ENCODE measurements at regions not wholly inside any gene's neighbourhood (a gene's known extent, or its start where the extent isn't known, plus 50 kb on each side); places are given as distances from the start of the nearest gene placed in this dataset.

DNA sequence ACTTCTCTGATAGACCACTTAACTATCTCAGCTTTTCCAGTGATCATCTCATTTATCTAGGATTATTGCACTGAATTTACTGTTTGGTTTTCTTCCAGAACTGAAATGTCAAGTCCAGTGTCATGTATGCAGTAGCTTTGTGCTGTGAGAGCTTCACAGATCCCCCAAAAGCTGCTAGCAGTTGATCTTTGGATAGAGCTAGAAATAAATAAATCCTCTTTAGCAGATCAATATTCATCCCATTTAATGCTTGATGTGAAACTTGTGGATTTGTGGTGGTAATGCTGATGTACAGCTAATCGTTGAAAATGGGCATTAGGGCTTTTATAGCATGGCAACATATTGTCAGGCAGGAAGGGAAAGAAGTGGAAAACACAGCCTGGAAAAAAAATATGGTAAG is 509.6 kb upstream of the FAM241A start:
- no peak for DNase-seq (ENCODE audit: extremely low read depth in 1 of 2, low read depth in 1 of 2)

DNA sequence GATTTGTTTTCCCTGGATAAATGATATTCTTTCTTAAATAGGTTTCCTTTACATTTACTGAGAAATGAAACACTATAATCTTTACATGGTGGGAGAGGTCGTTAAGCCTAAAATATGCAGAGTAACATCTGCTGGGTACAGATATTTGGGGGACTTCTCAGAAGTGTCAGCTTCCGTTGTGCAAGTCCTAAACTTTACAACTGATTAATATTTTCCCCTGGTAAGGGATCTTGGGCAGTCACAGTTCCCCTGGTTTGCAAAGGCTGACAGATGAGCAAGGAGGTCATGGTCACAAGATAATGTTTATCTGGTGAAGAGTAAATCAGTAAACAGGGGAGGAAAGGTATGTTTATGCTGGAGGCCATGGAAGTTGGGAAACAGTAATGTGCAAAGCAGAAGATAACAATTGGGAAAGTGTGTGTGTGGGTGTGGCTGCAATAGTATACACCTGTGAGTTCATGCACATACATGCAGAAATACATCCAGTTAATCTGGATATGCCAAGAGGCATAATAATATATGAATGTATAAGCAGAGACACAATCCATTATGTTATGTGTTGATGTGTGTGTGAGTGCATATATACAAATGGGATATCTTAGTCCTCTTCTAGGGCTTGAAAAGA is 508.2 kb upstream of the FAM241A start:
- no peak for DNase-seq (ENCODE audit: extremely low read depth in 1 of 2, low read depth in 1 of 2)

DNA sequence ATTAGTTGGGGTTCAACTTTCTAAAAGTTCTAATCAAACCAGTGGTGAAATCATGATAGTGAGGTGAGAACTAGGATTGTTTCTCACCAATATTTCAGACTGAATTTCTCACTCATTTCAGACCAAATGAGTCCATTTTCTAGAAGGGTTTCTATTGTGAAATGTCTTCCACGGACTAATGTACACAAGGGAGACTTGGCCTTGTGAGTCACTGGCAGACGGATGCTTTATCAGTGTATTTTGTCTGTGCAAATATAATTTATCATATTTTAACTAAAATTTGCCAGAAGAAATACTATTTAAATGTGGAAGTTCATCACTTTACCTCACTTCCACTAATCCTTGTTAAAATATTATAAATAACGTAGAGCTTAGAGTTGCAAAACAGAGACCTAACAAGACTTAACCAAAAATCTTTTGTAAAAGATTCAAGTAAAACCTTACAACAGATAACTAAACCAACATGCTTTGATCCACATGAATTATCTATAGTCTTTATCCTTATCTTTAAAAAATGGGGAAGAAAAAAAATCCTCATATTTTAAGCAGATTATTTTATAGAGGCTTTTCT is 506.0 kb upstream of the FAM241A start:
- no peak for DNase-seq (ENCODE audit: extremely low read depth in 1 of 2, low read depth in 1 of 2)

DNA sequence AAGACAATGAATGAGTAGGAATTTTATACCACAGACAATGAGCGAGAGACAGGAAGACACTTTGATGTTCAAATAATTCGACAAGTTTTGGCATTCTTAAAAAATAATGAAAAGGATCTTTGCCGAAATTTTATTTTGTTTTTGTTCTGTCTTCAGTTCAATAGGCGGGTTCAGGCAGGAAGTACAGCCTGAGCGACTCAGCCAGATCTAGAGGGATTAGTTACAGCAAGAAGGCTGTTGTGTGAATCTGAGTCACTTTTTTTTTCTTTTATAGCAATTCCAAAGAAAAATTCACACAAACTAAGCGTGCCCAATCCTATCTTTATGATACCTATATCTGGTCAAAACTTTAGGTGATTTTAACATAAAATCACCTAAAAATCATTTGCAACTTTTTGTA is 505.4 kb upstream of the FAM241A start:
- no peak for DNase-seq (ENCODE audit: extremely low read depth in 1 of 2, low read depth in 1 of 2)

DNA sequence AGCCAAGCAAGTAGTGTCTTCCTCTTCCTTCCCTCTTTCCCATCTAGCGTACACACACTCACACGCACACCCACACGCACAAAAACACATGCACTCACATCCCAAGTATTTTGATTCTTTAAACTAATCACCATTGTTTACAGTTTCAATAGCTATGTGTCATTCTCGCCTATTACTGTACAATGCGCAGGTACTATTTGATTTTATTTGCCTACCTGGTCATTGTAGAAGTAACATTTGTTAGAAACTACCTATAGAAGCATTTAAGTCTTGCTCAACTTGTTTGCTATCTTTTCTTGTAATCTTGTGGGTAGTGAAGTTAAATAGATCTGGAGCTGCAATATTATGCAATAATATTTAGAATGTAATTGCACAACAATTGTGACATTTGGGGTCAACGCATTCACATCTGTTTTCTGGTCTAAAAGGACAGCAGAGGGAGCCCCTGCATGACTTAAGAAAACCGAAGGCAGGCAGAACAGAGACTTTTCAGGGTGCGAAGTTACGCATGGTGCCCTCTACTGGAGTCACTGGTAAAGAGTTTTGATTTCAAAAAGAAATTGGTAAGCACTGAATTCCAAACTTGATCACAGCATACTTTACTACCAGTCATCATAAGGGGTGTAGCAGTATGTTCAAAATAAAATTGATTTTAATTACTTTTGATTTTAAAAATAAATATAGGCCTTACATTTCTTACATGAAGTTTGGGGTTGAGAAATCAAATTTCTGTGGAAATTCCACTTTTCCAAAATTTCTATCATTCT is 503.3 kb upstream of the FAM241A start:
- no peak for DNase-seq (ENCODE audit: extremely low read depth in 1 of 2, low read depth in 1 of 2)

DNA sequence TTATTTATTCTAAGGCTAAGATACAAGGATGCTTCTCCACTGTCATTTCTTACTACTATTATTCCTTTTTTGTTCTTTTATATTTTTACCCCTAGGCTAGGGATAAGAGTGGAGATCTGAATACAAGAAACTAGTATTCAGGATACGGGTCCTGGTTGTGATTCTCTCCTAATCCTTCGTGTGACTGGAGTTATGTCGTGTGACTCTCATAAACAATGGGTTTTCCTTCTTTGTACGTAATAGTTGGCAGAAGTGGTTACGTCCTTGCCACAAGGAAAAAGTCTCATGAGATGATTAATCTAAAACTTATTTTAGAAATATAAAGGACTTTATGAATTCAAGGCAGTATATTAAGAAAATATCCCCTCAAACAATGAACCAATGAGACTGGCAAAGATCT is 497.2 kb upstream of the FAM241A start:
- DNase-seq (ENCODE audit: extremely low read depth in 1 of 2, low read depth in 1 of 2): no peak

DNA sequence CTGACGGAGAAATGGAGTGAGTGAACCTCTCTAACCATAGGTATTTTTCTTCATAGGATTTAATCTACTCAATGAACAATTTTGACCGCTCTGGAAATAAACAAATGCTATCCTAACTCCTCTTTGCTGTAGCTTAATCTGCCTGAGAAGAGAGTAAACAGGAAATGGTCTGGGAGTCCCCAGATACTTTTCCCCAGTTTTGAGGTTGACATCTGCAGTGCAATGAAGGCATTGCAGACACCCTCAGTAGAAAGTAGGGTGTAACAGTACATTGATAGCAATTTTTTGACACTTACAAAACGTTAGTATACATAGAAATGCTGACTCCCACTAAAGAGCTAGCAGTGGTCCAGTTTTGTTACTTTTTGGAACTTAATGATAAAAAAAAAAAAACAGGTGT is 495.9 kb upstream of the FAM241A start:
- no peak for DNase-seq (ENCODE audit: extremely low read depth in 1 of 2, low read depth in 1 of 2)

DNA sequence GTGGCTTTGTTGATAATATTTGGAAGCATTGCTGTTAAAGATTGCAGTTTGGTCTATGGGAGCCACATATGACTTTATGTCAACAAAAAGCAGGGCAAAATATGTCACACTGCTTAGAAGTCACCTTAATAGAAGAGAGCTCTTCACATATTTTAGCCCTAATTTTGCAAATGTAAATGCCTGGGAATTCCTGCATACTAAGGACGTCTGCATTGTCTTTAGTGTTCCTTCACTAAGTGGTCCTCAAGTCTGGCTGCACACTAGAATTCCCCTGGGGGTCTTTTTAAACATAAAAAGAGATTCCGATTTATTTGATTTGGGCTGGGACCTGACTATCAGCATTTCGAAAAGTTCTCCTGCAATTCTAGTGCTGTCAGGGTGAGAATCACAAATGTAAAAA is 495.1 kb upstream of the FAM241A start:
- DNase-seq (ENCODE audit: extremely low read depth in 1 of 2, low read depth in 1 of 2): no peak

DNA sequence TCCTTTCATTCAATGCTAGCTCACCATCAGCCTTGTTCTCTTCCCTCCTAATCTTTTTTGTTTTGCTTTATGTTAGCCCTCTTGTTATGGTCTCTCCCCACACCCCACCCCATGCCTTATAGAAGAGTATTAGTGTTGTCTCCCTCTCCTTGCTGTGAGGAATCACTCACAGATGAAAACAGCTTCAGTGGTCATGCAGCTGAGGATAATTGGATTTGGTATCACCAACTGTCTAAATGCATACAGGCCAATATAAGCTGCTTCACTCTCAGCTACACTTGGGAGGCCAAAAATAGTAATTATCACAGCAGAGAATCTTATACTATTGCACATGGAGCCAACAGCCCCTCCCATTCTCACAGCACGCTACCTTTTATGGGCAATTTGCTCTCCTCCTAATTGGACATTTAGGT is 494.6 kb upstream of the FAM241A start:
- DNase-seq (ENCODE audit: extremely low read depth in 1 of 2, low read depth in 1 of 2): no peak

DNA sequence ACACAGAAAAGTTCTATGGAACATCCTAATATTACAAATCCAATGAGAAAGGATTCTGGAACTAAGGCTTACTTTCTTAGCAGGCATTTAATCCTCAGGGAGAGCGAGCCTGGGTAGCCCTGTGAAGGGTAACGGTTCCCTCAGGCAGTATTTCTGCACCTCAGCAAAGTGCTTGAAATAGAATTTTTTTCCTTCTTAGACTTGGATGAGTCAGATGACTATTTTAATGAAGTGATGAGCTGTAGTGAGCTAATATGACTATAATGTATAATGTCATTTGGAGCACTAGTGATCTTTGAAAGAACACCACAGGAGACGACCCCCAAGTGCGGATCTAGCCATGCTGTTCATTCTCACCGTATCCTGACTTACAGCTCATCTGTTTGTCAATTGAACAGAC is 493.0 kb upstream of the FAM241A start:
- no peak for DNase-seq (ENCODE audit: extremely low read depth in 1 of 2, low read depth in 1 of 2)

DNA sequence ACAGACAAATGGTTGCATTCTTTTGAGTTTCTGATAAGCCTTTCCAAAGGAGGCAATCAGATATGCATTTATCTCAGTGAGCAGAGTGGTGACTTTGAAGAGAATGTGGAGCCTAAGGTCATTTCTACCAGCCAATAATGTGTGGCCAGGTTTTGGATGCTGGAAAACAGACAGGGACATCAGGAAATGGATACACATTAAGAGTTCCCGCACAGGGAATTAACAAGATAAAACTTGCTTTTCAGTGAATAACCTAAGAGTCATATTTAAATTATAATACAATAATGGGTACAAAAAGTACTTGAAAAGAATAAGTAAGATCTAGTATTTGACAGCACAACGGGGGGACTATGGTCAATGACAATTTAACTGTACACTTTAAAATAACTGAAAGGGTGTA is 492.3 kb upstream of the FAM241A start:
- DNase-seq (ENCODE audit: extremely low read depth in 1 of 2, low read depth in 1 of 2): no peak

DNA sequence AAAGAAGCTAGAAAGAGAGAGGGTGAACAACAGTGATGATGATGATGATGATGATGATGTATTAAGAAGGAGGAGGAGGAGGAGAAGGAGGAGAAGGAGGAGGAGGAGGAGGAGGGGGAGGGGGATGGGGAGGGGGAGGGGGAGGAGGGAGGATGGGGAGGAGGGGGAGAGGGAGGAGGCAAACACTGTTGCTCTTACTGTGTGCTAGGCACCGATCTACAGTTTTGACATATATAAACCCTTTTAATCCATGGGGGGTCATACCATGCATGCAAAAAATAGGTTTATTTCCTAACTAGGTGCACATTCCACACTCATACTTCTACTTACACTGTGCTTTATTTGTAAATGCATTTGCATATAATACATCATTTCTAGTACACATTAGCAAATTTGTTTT is 482.8 kb upstream of the FAM241A start:
- DNase-seq (ENCODE audit: extremely low read depth in 1 of 2, low read depth in 1 of 2): no peak

DNA sequence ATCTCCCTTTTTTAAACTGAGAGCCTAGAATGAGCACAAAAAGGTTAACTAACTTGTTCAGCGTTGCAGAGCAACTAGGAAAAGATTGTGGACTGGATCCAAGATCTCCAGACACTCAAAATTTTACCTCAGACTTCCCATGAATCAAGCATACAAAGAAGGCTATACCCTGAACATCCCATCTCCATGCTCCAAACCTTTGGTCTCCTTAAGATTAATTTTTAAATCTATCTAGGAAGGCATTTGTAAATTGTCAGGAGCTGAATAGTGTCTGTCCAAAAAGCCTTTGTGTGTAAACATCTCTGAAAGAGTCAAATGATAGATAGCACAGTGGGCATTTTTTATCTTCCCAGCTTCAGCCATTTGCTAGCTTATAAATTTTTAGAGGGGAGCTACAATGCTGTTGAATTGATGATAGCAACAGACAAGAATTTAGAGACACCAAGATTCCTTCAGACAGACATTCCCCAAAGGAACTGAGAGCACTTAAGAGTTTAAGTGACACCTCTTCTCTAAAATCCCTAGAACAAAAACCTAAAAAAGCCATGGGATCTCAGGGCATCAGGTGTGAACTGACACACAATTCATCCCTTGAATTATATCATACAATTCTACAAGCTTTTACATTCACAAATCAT is 480.8 kb upstream of the FAM241A start:
- no peak for DNase-seq (ENCODE audit: extremely low read depth in 1 of 2, low read depth in 1 of 2)

DNA sequence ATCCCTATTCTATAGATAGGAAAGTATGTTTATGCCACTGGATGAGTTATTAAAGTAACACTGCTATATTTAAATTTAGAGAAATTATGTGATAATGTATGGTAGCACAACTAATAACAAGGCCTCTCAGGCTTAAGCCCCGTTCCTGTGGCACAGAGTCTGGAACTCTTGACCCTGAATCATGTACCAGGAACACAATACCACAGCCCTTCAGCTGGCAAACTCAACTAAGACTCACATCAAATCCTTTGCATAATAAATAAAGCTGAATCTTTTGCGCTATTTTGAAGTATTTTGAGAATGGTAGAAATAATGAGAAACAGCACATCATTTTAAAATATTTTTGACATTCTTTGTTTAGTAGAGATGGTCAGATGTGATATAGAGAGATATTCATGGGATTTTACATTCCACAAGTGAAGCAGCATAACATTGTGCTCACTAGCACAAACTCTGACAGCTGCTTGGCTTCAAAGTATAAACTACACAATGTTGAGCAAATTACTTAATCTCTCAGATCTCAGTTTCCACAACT is 478.4 kb upstream of the FAM241A start:
- no peak for DNase-seq (ENCODE audit: extremely low read depth in 1 of 2, low read depth in 1 of 2)

DNA sequence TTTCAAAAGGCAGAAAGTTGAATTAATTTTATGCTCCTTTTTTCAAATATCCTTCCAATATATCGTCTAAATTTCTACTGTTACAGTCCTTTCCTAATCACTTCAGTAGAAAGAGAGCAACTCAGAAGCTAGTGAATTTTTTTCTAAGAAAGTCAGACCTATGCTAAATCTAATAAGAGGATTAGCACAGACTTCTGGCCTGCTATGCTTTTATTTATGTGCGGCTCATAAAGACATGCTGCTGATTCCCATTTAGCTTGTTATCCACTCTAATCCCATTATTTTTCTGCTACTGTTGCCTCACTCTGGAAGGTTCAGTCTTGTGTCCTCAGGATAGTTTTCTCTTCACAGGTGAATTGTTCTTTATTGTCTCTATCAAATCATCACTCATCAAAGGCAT is 473.5 kb upstream of the FAM241A start:
- no peak for DNase-seq (ENCODE audit: extremely low read depth in 1 of 2, low read depth in 1 of 2)

DNA sequence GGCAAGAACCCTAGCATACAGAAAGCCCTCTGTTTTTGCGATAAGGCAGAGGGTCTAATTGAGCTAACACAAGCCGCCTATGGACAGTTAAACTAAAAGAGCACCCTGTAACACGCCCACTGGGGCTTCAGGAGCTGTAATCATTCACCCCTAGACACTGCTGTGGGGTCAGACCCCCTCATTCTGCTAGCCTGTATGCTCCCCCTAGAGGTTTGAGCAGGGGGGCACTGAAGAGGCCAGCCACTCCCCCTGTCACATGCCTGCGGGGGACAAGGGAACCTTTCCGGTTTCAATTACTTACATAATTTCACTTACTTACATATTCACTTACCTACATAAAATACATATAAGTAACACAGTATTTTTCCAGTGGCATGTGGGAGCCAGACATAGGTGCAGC is 469.5 kb upstream of the FAM241A start:
- DNase-seq (ENCODE audit: extremely low read depth in 1 of 2, low read depth in 1 of 2): no peak

DNA sequence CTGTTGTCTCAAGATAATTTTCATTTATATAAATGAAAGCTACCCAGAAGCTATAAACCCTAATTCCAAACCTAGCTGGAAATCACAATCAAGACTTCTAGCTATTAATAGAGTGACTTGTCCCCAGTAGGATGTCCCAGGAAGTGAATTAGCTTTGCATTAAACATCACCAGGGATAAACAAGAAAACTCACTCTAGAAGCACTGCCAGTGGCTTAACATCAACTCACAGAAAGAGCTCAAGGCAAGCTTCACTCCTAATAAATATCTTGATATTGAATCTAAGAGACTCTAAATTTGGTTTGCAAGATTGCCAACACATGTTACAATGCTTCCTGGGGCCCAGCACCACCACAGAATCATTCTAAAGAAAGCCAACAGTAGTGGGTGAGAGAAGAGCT is 468.7 kb upstream of the FAM241A start:
- DNase-seq (ENCODE audit: extremely low read depth in 1 of 2, low read depth in 1 of 2): no peak

DNA sequence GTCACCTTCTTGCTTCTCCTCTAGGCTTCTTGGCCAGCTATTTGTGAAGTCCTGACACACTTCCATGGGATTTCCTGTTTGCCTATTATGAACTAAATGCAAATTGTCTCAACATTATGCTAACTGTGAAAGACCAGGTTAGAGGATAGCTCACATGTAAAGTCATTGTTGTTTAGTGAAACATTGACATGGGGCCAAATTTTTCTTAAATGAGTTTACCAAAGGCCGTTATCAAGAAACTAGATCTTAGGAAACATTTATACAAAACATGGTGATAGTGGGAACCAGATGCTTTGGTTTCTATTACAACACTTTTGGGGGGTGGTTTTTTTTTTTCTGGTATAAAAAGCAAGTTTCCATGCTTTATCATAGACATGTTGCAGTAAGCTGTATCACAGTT is 466.8 kb upstream of the FAM241A start:
- DNase-seq (ENCODE audit: extremely low read depth in 1 of 2, low read depth in 1 of 2): no peak

DNA sequence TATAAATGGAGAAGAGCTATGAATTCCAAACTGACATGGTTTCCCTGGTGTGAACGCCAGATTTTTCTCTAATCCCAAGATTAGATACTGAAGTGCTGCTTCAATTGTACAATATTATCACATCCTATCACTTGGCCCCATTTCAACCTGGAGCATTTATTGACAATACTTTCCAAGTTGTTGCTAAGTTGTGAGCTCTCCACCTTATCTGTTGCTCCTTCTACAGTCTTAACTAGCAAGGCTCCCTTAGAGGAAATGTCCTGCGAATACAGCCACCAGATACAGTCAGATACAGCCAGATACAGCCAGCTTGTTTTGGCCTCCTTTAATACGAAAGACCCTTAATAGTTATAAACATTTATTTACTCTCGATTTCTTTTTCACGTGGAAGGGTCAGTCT is 466.3 kb upstream of the FAM241A start:
- DNase-seq (ENCODE audit: extremely low read depth in 1 of 2, low read depth in 1 of 2): no peak

DNA sequence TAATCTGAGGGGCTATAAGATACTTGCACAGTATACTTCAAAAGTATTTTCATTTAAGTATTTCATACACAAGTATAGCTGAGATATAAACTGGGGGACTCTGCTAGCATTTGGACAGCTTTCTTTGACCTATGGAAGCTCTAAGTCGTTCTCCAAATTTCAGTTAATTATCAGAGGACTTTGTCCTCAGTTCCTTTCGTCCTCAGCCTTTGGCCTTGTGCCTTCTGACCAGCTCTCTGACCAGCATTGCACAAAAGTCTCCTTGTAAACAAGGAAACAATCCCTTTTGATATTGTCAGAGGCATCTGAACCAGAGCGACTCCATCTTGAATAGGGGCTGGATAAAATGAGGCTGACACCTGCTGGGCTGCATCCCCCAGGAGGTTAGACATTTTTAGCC is 464.0 kb upstream of the FAM241A start:
- DNase-seq (ENCODE audit: extremely low read depth in 1 of 2, low read depth in 1 of 2): no peak

DNA sequence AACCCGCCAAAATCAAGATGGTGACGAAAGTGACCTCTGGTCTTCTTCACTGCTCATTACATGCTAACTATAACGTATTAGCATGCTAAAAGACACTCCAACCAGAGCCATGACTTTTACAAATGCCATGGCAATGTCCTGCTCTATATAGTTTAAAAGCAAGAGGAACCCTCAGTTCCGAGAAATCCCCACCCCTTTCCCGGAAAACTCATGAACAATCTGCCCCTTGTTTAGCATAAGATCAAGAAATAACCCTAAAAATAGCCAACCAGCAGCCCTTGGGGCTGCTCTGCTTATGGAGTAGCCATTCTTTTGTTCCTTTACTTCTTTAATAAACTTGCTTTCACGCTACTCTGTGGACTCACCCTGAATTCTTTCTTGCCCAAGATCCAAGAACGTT is 463.5 kb upstream of the FAM241A start:
- no peak for DNase-seq (ENCODE audit: extremely low read depth in 1 of 2, low read depth in 1 of 2)

DNA sequence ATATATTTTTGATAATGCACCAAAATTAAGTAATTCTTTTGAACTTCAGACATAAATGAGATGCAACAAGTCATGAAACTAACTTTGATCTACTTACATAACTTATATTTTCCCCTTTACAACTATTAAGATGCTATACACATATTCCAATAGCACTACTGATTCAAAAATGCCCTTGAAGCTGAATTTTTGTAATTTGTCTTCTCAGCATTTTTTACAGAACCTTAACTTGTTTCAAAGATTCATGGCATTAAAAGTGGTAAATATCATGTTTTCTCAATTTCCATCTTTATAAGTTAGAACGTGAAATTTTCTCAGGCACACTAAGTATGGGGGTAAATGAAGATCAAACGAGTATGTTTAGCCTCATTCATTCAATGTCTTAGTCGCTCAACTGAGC is 460.0 kb upstream of the FAM241A start:
- DNase-seq (ENCODE audit: extremely low read depth in 1 of 2, low read depth in 1 of 2): no peak

Measured in stimulated activated CD8-positive, alpha-beta memory T cell treated with anti-CD3 and anti-CD28 coated beads, Interleukin-7, amount 100 ng/mL, for 48 hours (primary cell).